Heart right ventricle (tissue), 16 donors: ENCODE measurements at regions not wholly inside any gene's neighbourhood (a gene's known extent, or its start where the extent isn't known, plus 50 kb on each side); places are given as distances from the start of the nearest gene placed in this dataset.

Experiments
- ATAC-seq, 8 donors: fragments of 200-7000 bp; cut with Tn5 transposase; one replicate each; pipeline ENCODE4 v1.9.1; 2020; ENCODE audit warnings: mild to moderate bottlenecking in 8 of 8, moderate library complexity in 8 of 8, moderate number of reproducible peaks in 1 of 8
- DNase-seq, 2 donors: peaks; one replicate each; pipeline ENCODE4 v3.0.0-alpha.2; 2020
- H3K27ac ChIP-seq, 10 donors: fragments of 200-600 bp; sonication (generic) in 2 of 10; one replicate each; pipeline versions ENCODE4 v1.5.0 to v1.8.0; 2020 to 2022; ENCODE audit warnings: mild to moderate bottlenecking in 3 of 10
- H3K27me3 ChIP-seq, 7 donors: fragments of 200-600 bp; one replicate each; pipeline ENCODE4 v1.8.0; 2021 to 2022; ENCODE audit warnings: mild to moderate bottlenecking in 2 of 7
- H3K36me3 ChIP-seq, 9 donors: fragments of 200-600 bp; sonication (generic) in 1 of 9; one replicate each; pipeline versions ENCODE4 v1.5.0 to v1.8.0; 2020 to 2022; ENCODE audit warnings: mild to moderate bottlenecking in 2 of 9
- H3K4me1 ChIP-seq, 9 donors: fragments of 200-600 bp; sonication (generic) in 1 of 9; one replicate each; pipeline versions ENCODE4 v1.5.0 to v1.8.0; 2020 to 2022; ENCODE audit warnings: mild to moderate bottlenecking in 4 of 9
- H3K4me3 ChIP-seq, 10 donors: fragments of 200-600 bp; sonication (generic) in 2 of 10; one replicate each; pipeline versions ENCODE4 v1.5.0 to v1.8.0; 2020 to 2022; ENCODE audit warnings: mild to moderate bottlenecking in 7 of 10, moderate library complexity in 2 of 10
- H3K9me3 ChIP-seq, 11 donors: fragments of 200-600 bp in 10 of 11; sonication (generic) in 2 of 11; one replicate each; pipeline versions ENCODE4 v1.5.0 to v1.8.0; 2013 to 2022; ENCODE audit warnings: mild to moderate bottlenecking in 2 of 11, control low read depth in 1 of 11, moderate library complexity in 1 of 11
- WGBS, 2 donors: extraction: QIAGEN DNeasy Blood & Tissue Kit; methylation state at CpG; one replicate each; pipeline ENCODE4 v1.1.7; 2013; ENCODE audit warnings: inconsistent platforms in 1 of 2; 5-methylcytosine and 5-hydroxymethylcytosine counted together
- intact Hi-C, 10 donors: fragments of 100-400 bp; cut with DNase I; formaldehyde crosslinking; loops; one replicate each; pipeline versions ENCODE4 v1.11.1 to v1.14.2; 2022
- TF ChIP-seq, protein P1 (sequence below), 9 donors: fragments of 200-600 bp; sonication (generic) in 2 of 9; IDR thresholded peaks; one replicate each; pipeline versions ENCODE4 v1.5.0 to v1.8.0; 2021 to 2022; ENCODE audit warnings: antibody characterized with exemption in 9 of 9, mild to moderate bottlenecking in 5 of 9, moderate library complexity in 1 of 9
- donor health status: Arrhythmogenic right ventricular cardiomyopathy.
- donor health status: ischemic (EF 13 %, LVEDD 7.1; RV severe dilation, severe dysfunction).
- donor health status: healthy with polysubstance abuse.
- donor health status: DM: no; HTN: yes; CAD: no.
- donor health status: DM: no; HTN: no; CAD: no.
- donor health status: ischemic (EF 25% LVEDD 6.9; RV normal size, moderate dysfunction).
- donor health status: ischemic (EF 25% LVEDD 5.7; RV mildly dilated, moderate dysfunction).
- donor health status: healthy.
- donor health status: DM: yes; HTN: yes; CAD: no.
- donor health status: Ischemic cardiomyopathy.
- donor health status: ischemic (EF 35%, LVEDD 5.7; RV mildly dilated, moderate dysfunction).
- donor health status: nonischemic (EF 11% LVEDD 7.7; RV severe dilation, severe dysfunction).
- donor health status: DM: yes; HTN: yes; CAD: no.
- donor health status: PGD.
- donor health status: ischemic (EF 29% LVEDD 5.4; RV normal size, mild dysfunction).
- donor health status: nonischemic (EF 23%, LVEDD 6.1; RV moderate dilation, normal function).

- TF ChIP-seq, protein P1, sequence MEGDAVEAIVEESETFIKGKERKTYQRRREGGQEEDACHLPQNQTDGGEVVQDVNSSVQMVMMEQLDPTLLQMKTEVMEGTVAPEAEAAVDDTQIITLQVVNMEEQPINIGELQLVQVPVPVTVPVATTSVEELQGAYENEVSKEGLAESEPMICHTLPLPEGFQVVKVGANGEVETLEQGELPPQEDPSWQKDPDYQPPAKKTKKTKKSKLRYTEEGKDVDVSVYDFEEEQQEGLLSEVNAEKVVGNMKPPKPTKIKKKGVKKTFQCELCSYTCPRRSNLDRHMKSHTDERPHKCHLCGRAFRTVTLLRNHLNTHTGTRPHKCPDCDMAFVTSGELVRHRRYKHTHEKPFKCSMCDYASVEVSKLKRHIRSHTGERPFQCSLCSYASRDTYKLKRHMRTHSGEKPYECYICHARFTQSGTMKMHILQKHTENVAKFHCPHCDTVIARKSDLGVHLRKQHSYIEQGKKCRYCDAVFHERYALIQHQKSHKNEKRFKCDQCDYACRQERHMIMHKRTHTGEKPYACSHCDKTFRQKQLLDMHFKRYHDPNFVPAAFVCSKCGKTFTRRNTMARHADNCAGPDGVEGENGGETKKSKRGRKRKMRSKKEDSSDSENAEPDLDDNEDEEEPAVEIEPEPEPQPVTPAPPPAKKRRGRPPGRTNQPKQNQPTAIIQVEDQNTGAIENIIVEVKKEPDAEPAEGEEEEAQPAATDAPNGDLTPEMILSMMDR (IDR thresholded peaks at IDR 0.05) = no peak
- H3K27me3 ChIP-seq = no peaks in the 10 kb centered on the region
- H3K4me1 ChIP-seq = peaks cover 0 to 21% (median 9%) of the 10 kb centered on the region in 9 donors
- ATAC-seq (peak in 5 of 8 donors; percentile 26 to 54 (median 43)), DNase-seq (no peak)
- 26 to 28% methylated on average over 2 of the region's 2 CpGs for WGBS, 2 donors
- intact Hi-C loops = no loop called here
- H3K4me3 ChIP-seq = no peak overlapping the region
- peak overlapping the region in 2 of 10 donors; percentile 2 to 28 for H3K27ac ChIP-seq
- H3K36me3 ChIP-seq = no peaks in the 10 kb centered on the region
- no peaks in the 10 kb centered on the region for H3K9me3 ChIP-seq
Observed at GRCh38 chr11:112902361-112903011, 58.7 kb upstream of the NCAM1 start.

DNA sequence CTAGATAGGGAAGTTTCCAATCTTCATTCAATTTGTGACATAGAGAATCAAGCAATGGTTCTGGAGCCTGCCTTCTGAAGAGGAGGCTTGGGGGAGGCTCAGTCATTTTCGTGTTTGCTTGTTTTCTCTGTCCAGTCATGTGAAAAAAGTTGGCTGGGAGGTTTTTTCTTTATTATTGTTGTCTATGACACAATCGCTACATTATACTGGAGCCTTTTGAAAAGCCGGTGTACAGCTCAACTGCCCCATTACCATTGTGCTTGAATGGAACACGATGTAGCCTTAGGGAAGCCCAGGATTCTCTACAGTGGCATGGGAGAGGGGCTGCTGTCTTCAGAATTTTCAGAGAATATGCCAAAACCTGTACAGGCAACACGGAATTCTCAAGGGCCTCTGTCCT lies 57.9 kb upstream of the NCAM1 start:
- TF ChIP-seq, protein P1 (IDR thresholded peaks at IDR 0.05) = no peak
- H3K27me3 ChIP-seq = peaks cover 0 to 2% (median 0%) of the 10 kb centered on the region in 7 donors
- H3K4me1 ChIP-seq = peaks cover 0 to 21% (median 9%) of the 10 kb centered on the region in 9 donors
- no peak for DNase-seq
- H3K9me3 ChIP-seq = no peaks in the 10 kb centered on the region
- WGBS, 2 donors = 69 to 76% methylated on average over 5 of the region's 5 CpGs
- ATAC-seq = no peak
- intact Hi-C loops = no loop called here
- H3K36me3 ChIP-seq = no peaks in the 10 kb centered on the region
- no peak overlapping the region for H3K4me3 ChIP-seq
- H3K27ac ChIP-seq = no peak overlapping the region

DNA sequence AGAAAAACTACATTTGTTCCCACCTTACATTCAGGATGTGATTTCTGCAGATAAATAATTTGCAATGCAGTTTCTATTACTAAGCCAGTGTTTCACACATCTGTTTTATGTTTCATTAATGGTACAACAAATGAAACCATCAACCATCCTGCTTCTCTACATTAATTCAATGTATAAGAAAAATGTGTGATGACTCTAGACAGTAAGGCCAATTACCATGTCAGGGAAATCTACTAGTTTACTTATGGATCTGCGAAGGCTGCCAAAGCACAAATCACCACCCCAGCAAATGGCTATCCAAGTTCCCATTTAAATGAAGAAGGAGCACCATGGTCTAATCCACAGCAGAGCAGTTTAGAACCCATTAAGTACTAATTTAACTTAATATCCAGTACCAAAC lies 50.1 kb upstream of the NCAM1 start:
- WGBS, 2 donors = 97 to 98% methylated on average over 1 of the region's 1 CpG
- no peak overlapping the region for H3K4me3 ChIP-seq
- TF ChIP-seq, protein P1 (IDR thresholded peaks at IDR 0.05) = no peak
- H3K9me3 ChIP-seq = no peaks in the 10 kb centered on the region
- ATAC-seq (no peak), DNase-seq (no peak)
- H3K4me1 ChIP-seq = peaks cover 0 to 7% (median 0%) of the 10 kb centered on the region in 9 donors
- H3K27ac ChIP-seq = no peak overlapping the region
- H3K36me3 ChIP-seq = no peaks in the 10 kb centered on the region
- H3K27me3 ChIP-seq = peaks cover 0 to 6% (median 0%) of the 10 kb centered on the region in 7 donors
- intact Hi-C loops = no loop called here
